ENCODE measurements at regions not wholly inside any gene's neighbourhood (a gene's known extent, or its start where the extent isn't known, plus 50 kb on each side); places are given as distances from the start of the nearest gene placed in this dataset.

DNA sequence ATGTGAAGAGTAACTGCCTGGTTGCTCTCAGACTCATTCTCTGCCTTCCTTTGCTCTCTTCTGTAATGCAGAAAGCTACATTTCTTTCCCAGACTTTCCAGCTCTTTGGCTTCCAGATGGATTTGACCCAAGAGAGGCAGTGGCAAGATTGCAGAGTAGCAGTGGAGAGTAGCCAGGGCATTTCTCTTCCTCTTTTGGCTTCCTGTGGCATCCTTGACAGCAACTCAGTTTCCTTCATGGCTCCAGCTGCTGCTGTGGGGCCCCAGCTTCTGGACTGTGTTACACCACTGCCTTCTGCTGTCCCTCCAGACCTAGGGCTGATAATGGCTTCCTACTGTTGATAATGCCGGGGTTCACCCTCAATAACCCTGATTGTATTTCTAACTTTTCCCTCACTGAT, 469.4 kb upstream of the SPRED2 start:
- Histone ChIP-seq H2BK5ac (ENCODE audit: low read depth, low read length) (no peak overlapping the region), H3K4ac (replicated peaks; ENCODE audit: insufficient read length, low read depth, low read length) (no peak overlapping the region), H3K27ac (ENCODE audit: low read depth, low read length) (no peak overlapping the region), H3K9me3 (ENCODE audit: insufficient read depth in 2 of 2, low read depth in 1 of 2, low read length in 1 of 2) (no peaks in the 10 kb centered on the region), H2BK120ac (replicated peaks; ENCODE audit: low read depth, low read length) (no peak overlapping the region), H3K79me2 (ENCODE audit: control insufficient read depth in 1 of 2, insufficient read depth in 2 of 2, low read length in 2 of 2) (no peaks in the 10 kb centered on the region), H2AFZ (ENCODE audit: low read length) (no peak overlapping the region), H2BK20ac (ENCODE audit: low read length) (no peak overlapping the region), H3K18ac (ENCODE audit: extremely low read depth, low read length) (no peak overlapping the region), H3K4me2 (ENCODE audit: insufficient read depth in 1 of 2, low read depth in 2 of 2, low read length in 2 of 2) (no peak overlapping the region), H3K4me3 (ENCODE audit: extremely low read depth in 1 of 4, insufficient read depth in 2 of 4, low read depth in 3 of 4, low read length in 4 of 4) (no peak overlapping the region), H2BK15ac (ENCODE audit: low read length) (no peak overlapping the region), H3K9ac (replicated peaks in 1 of 4; ENCODE audit: extremely low read depth in 1 of 4, low read depth in 3 of 4, low read length in 3 of 4) (no peak overlapping the region), H3K56ac (replicated peaks; ENCODE audit: insufficient read length, low read depth, low read length) (no peak overlapping the region), H3K23ac (ENCODE audit: insufficient read length) (no peak overlapping the region), H3K23me2 (ENCODE audit: low read depth, low read length) (no peaks in the 10 kb centered on the region), H3K27me3 (replicated peaks in 1 of 4; ENCODE audit: control insufficient read depth in 3 of 4, extremely low read depth in 1 of 4, insufficient read depth in 3 of 4, low read length in 3 of 4) (no peaks in the 10 kb centered on the region), H3K36me3 (ENCODE audit: control insufficient read depth in 2 of 4, insufficient read depth in 4 of 4, low read length in 3 of 4) (no peaks in the 10 kb centered on the region), H2BK12ac (ENCODE audit: low read depth, low read length) (no peak overlapping the region), H3K79me1 (ENCODE audit: low read depth, low read length) (no peaks in the 10 kb centered on the region), H4K5ac (ENCODE audit: insufficient read length, low read depth, low read length) (no peak overlapping the region), H4K8ac (ENCODE audit: extremely low read depth, insufficient read depth, low read length) (no peak overlapping the region), H4K91ac (replicated peaks; ENCODE audit: insufficient read length, low read length) (no peak overlapping the region), H3K14ac (ENCODE audit: insufficient read length) (no peak overlapping the region), H4K20me1 (replicated peaks in 1 of 2; ENCODE audit: control insufficient read depth in 1 of 2, insufficient read depth in 2 of 2, low read length in 2 of 2) (no peaks in the 10 kb centered on the region), H3K4me1 (replicated peaks in 1 of 4; ENCODE audit: control insufficient read depth in 3 of 4, insufficient read depth in 4 of 4, low read length in 3 of 4) (no peaks in the 10 kb centered on the region), H2AK5ac (ENCODE audit: low read depth, low read length) (no peak overlapping the region)
- DNase-seq (ENCODE audit: low read depth in 1 of 2, low spot score in 2 of 2) = no peak
- CTCF ChIA-PET (ENCODE audit: partially characterized antibody) = interaction anchor here (1.0 to 1.2 kb wide), 2 partner anchors 14 to 17 kb away, joined by 3 read pairs; no protein-coding TSS in a partner anchor
- WGBS, 2 experiments (ENCODE audit: extremely low coverage in 1 of 2, insufficient coverage in 1 of 2, insufficient read length in 1 of 2, insufficient replicate concordance in 2 of 2, low coverage in 1 of 2, low lambda C conversion rate in 2 of 2, missing lambda C conversion rate in 1 of 2) = 100% methylated on average over 1 of the region's 1 CpG; no CpG with 5 or more reads in 1 of the 2 experiments
- POLR2A ChIA-PET (ENCODE audit: partially characterized antibody) = no interaction called here
- FAIRE-seq = no peak
- TF ChIP-seq RAD21 (IDR thresholded peaks at IDR 0.05 in 1 of 2, conservative IDR thresholded peaks at IDR 0.05 in 1 of 2; ENCODE audit: low read depth in 2 of 2, low read length in 2 of 2) (0 out of 4 replicates have a peak, but pooled peaks of 1 of the 2 experiments have one; percentile 4), HDAC2 (IDR thresholded peaks at IDR 0.05; ENCODE audit: borderline replicate concordance in 1 of 2, low read depth in 2 of 2, low read length in 2 of 2) (no peak)
